T1000 (cell line): ENCODE measurements at regions not wholly inside any gene's neighbourhood (a gene's known extent, or its start where the extent isn't known, plus 50 kb on each side); places are given as distances from the start of the nearest gene placed in this dataset.

Experiments used
- DNase-seq: peaks from one replicate; lab custom pipeline; 2025; ENCODE audit warnings: mixed read lengths; lab: John Stamatoyannopoulos, UW

DNA sequence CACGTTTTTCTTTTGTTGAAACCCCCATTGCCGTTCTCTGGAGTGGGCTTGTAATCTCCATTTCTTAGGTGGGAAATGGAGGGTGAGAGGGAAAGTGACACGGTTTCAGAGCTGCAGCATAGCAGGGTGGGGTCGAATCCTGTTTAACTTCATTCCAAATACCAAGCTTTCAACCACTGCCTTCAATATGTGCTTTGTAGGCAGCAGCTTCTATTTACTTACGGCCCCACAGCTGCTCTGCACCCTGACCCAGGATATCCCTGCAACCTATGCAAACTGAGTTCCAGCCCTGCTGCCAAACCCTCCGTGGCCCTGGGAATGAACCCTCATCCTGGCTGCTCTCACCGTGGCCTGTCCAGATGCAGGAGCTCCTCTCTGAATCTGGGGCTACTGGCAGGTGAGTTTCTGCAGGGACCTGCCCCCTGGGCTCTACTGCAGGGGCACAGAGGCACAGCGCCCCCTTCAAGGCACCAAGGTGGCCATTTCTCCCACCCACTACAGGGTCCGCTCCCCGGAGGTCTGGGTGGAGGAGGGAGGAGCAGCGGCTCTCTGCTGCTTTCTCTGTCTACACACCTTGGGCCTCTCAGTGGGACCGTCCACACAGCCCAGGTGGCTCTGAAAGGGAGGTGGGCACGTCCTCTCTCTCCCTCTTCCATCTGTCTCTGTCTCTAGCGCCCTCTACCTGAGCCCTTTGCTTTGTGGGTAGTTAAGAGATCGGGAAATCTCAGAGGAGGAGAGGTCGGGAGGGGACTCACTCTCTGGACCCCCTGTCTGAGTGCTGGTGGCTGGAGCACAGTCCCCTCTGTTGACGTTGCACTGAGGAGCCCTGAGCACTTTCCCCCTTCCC is 279.1 kb downstream of the BRD1 start:
- DNase-seq: no peak

DNA sequence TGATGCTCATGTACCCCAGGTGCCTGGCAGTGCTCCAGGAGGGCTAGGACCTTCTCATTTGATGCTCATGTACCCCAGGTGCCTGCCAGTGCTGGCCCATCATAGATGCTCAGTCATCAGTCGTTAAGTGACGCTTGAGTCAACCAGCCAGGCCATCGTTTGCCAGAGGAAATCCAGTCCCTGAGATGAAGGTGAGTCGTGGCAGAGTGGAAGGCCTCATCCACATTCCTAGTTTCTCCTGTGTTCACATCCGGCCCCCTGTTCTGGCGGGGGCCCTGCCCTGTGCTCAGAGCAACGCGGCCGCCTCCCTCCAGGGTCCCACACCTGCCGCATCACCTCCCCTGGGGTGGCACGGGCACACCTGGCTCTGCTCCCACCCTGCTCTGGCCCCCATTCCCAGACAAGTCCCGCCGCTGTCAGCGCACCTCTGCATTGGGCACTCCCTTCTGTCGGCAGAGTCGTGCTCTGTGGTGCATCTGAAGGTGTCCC is 279.9 kb downstream of the BRD1 start:
- no peak for DNase-seq

DNA sequence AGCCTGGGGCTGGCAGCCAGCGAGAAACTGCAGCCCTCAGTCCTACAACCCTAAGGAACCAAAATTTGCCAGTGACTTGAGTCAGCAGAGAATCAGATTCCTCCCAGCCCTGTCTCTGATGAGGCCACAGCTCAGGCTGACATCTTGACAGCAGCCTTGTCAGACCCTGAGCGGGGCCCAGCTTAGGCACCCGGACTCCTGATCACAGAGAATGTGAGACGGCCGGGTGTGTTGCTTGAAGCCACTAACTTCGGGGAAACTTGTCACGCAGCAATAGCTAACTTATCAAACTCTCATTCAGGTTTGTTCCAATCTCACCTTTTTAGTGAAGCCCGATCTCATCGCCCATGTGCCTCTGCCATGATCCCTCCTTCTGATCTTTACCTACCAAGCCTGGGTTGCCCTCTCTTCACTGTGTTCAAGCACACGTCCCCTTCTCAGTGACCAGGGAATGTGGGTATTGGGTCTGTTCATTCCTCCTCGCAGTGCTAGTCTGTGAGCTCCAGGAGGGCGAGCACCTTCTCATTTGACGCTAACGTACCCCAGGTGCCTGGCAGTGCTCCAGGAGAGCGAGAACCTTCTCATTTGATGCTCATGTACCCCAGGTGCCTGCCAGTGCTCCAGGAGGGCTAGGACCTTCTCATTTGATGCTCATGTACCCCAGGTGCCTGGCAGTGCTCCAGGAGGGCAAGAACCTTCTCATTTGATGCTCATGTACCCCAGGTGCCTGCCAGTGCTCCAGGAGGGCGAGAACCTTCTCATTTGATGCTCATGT is 280.7 kb downstream of the BRD1 start:
- no peak for DNase-seq

DNA sequence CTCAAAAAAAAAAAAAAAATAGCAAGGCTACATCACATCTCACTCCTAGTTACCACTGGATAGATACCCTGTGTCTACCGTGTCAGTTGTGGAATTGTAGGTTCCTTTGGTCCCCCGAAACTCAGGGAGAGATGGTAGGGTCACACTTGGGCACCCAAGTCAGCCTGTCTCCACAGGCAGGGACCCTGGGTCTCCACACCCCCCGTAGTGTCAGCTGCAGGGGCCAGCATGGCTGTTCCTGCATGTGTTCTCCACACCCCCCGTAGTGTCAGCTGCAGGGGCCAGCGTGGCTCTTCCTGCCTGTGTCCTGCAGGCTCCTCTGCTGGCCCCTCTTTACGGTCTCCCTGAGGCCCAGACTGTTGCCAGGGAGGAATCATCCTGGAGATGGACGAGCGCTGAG is 282.1 kb downstream of the BRD1 start:
- DNase-seq: no peak

DNA sequence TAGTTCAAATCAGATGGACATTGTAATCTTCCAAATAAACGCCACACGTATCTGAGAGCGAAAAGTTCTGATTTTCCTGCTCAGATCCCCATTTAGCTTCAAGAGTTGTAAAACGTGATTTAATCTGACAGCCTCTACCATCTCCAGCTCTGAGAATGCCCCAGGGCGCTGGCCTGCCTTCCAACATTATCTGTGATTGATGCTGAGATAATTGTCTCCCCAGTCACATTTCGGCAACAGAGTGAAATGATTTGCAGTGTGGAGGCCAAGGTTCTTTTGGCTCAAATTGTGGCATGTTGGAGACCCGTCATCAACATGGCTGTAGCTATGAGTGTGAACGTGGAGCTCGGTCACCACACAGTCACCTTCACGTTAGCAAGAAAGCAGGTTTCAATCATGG is 283.4 kb downstream of the BRD1 start:
- DNase-seq: no peak

DNA sequence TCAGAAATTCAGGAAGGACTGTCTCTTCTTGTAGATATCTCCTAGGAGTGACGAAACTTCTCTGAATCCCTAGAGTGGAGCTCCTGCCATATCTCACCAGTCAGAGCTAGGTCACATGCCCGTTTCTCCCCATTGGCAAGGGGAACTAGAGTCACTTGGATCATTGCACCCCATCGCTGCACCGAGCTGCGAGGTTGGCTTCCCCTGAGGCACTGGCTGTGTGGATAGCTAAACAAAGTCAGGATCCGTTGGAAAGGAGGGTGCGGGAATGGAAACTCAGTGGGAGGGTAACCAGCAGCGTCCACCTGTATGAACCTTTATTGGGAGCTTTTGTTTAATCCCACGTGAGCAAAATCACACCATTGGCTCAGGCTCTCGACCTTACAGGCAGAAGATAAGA is 283.8 kb downstream of the BRD1 start:
- DNase-seq: no peak

DNA sequence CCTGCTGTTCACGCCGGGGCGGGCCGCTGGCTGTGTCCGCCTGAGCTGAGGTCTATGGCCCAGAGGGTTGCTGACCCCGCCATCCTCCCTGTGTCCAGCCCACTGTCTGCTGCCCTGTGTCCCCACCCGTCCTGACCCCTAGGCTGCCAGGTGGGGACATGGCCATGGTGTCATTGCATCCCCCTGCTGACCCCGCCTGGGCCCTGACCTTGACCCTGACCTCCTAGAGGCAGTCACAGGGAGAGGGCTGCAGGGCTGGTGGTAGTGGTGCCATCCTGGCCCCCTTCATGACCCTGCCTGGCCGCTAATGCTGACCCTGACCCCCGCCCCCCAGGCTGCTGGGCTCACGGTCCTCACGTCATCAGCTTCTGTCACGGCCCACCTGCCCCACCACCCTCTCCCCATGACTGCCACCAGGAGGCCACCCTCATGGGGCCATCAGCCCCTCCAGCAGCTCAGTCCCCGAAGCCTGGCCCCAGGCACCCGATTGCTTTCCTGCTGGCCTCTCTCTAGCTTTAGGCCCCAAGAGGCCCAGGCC is 285.9 kb downstream of the BRD1 start:
- no peak for DNase-seq

DNA sequence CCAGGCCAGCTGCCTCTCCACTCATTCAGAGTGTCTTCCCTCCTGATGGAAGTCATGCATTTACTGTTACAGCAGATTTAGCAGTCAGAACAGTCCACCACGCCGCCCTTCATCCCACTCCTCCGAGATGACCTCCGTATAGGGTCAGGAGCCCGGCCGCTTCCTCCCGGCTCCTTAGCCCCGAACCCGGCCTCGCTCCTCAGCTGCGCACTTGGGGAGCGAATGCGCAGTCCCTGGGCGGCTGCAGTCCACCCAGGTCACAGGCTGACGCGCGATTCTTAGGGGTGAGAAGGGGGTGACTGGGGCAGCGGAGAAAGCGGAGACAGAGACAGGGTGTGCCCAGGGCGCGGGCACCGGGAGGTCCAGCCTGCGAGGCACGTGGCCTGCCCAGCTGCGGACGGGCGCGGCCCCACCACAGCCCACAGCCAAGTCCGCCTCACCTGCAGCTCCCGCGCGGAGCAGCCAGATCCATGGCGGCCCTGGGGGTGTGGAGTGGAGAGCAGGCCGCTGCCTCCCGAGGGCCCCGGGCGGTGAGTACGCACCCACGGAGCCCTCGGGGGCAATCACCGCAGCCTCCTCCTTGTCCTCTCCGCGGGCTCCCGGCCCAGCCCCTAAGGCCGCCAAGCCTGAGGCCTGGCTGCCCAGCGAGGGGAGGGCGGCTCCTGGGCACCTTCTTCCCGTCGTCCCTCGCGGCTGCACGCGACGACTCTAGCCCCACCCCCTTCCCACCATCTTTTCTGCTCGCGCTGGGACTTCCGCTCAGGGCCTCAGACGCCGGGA is 286.6 kb downstream of the BRD1 start:
- no peak for DNase-seq

DNA sequence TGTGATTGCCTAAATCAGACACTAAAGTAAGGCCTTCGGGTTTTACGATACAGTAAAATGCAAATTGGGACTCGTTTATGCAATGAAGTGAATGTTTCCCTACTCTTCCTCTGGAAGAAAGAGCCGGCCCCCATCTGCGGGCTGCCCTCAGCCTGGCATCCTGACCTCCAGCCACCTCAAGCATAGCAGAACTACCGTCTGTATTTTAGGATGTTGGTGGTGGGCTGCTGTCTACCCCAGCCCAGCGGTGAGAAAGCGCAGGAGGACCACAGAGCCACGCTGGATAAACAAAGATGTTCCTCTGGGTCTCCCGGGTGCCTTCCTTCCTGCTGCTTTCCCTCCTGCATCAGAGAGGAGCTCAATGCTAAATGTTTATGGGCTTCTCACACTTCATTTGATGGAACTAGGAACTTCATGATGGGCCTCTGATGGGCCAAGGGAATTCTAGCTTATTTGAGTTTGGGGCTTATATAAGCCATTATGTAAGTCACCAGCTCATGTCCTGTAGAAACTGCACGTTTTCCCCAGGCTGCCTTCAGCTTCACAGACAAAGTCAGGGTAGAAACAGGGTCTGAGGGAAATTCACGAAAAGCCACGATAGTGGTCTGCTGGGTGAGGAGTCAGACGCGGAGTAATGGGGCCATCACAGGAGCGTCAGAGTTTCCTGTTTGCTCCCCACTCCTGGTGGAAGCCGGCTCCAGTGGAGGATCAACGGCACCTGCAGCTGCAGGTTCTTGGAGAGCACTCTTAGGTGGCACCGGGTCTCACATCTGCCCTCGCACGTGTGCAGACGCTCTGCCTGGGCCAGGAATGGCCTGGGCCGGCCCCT is 287.4 kb downstream of the BRD1 start:
- DNase-seq: no peak

DNA sequence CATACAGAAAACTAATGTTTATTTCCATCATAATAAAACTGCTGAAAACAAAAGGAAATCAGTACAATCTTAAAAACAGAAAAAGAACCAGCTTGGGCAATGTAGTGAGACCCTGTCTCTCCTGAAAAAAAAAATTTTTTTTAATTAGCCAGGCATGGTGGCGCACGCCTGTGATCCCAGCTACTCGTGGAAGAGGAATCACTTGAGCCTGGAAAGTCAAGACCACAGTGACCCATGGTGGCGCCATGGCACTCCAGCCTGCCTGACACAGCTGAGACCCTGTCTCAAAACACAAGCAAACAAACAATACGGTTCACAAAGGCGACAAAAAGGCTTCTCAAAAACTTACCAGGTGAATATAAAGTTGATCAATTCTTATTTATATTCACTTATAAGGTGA is 289.7 kb downstream of the BRD1 start:
- DNase-seq: no peak

DNA sequence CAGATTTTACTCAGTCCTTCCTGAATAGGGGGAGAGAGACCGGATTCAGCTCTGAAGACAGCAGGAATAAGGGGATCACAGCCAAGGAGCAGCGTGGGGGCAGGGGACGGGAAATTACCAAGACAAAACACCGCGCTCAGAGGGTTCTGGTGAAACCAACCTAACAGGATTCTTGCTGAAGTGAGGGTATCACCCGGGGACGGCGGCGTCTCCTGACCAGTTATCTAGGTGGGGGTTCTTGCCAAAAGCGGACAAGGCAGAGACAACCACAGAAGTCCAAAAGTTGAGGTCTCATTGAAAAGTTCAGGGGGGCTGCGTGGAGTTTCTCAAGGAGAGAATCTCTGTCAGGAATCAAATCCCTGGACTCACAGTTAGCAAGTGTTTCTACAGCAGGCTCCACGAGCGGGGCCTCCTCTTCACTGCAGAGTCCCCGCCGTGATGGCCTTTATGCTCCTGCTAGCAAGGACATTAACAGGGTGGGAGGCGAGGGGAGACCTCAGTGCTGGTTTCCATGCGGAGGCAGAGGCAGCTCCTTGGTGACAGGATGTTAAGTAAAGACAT is 291.0 kb downstream of the BRD1 start:
- DNase-seq: no peak

DNA sequence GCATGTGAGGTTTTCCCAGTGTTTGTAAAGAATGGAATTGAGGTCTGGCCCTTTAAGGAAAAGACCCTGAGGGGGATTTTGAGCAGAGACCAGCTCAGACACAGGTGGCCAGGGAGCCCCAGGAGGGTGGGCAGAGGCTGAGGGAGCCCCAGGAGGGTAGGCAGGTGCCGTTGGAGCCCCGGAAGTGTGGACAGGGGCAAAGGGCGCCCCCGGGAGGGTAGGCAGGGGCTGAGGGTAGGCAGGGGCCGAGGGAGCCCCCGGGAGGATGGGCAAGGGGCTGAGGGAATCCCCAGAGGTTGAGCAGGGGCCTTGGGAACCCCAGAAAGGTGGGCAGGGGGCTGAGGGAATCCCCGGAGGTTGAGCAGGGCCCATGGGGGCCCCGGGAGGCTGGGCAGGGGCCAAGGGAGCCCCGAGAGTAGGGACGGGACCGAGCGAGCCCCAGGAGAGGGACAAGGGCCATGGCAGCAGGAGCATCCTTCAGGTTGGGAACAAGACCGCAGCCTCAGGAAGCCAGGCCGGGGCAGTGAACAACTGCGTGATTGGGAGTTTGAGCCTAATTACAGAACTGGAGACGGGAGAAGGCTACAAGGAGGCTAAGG is 292.0 kb downstream of the BRD1 start:
- DNase-seq: no peak

DNA sequence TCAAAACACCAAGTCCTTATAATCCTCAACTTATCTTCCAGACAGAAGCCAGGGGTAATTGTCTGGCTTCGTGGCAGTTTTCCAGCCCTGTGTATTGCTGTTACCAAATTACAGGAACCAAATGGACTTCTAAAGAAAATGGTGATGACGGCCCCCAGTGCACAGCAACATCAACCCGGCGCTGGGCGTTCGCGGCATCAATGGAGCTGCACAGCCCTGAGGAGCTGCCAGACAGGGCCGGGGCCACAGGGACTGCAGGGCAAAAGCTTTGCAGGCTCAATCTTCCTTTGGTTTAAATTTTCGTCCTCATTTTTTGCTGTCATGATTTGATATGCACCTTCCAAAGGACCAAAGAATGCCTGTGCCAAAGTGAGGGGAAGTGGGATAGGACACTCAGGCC is 292.5 kb downstream of the BRD1 start:
- DNase-seq: no peak

DNA sequence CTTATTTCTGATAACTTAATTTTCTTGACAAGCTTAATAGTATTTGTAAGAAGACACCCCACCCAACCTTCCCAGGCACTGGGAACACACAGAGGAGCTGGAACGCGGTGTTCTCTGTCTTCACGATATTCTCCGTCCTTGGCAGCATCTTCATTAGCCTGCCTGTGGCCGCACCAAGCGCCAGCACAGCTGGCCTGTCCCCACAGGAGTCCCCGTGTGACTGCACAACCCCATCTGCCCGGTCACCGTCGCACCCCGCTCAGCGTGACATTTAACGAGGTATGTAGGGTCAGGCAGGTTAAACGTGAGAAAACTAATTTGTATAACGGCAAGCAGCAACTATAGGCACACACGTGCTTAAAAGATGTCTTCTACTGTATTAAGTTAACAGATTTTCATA is 293.3 kb downstream of the BRD1 start:
- DNase-seq: no peak

DNA sequence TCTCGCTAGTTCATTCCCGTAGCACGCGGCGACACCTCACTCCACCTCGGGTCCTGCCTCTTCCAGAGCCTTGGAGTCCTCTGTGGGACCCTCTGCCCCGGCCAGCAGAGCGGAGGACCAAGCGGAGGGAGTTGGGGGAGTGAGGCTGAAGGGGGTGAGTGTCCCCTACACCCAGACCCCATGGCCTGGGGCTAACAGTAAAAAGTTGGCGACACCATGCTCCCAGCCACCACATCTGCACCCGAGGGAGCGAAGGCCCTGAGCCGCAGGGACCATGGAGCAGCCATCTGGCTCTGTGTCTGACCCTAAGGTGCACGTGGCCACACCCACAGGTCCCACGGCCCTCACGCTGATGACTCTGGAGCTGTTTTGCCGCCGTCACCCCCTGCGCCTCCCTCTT is 293.8 kb downstream of the BRD1 start:
- no peak for DNase-seq

DNA sequence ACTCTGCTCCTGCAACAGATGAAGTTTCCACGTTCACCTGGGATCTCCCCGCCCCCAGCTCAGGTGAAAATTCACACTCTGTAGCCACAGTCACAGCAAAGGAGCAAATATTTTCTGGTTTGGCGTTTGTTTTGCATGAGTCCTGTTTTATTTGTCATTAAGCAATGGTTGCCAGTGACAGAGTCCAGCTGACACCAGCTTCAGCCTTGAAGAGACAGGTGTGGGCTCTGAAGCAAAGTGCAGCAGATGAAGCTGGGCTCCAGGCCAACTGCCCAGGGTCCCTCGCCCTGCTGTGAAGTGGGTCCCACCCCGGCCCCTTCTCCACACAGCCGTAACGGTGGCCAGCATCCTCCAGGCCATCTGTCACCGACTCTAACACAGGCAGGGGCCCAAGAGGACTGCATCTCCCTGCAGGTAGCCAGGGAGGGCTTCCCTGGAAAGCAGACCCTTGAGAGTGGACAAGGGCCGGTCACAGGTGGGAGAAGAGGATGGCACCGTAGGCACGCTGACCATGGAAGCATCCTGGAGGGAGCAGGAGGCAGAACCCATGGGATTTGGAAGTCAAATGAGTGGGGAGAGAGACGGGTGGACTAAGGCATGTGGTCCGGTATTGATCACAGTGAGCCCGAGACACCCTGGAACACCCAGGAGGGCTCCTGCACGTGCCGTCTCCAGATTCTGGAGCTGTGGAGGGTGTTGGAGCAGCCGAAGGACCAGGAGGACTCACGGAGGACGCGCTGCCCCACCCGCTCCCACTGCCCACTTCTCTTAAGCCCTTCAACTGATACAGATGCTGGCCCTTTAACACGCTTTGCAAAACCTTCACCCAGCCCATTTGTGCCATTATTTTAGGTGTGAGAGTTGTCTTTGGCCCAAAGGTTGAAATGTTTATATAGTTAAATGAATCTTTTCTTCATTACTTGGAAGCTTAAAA is 294.5 kb downstream of the BRD1 start:
- no peak for DNase-seq

DNA sequence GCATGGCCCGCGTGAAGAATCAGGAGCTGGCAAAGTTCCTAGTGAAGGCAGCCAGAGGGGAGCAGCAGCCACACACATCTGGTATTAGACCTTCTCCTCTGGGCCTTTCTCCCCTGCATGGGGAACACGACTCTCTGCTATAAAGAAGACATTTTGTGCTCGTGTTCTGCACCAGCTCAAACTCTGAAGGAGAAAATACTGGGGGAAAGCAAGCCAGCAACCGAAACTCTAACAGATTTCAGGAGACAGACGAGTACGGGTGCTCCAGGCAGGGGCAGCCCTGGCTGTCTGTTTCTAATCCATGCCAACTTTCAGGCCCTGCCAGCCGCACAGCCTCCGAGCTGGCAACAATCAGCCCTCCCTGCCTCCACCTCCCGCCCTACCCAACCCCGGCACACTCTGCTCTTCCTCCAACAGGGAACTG is 296.3 kb downstream of the BRD1 start:
- no peak for DNase-seq

DNA sequence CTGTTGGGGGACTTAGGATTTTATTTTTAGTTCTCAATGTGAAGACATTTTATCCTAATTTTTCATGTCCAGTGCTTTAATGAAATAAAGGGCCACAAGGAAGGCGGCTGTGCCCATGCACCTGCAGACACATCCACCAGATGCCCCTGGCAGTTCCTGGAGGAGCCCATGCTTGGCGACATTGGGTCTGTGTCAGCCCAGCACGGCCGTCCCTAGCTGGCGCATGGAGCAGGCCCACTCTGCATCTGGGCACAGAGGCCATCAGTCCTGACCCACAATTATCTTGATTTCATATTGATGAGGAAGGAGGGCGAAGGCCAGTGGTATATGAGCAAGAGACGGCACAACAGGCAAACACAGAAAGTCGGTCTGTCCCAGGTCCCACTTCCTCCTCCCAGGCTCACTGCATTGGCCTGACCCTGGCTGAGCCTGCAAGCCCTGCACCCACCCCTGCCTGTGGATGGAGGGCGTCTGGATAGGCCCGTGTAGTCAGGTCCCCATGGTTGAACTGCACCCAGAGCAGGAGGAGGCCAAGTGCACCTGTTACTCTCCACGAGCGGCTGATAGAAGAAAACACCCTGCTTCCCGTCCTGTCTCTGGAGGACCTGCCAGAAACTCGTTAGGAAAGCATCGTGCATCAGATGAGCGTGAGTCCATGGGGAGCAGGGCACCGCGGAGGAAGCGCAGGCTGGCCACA is 296.9 kb downstream of the BRD1 start:
- no peak for DNase-seq

DNA sequence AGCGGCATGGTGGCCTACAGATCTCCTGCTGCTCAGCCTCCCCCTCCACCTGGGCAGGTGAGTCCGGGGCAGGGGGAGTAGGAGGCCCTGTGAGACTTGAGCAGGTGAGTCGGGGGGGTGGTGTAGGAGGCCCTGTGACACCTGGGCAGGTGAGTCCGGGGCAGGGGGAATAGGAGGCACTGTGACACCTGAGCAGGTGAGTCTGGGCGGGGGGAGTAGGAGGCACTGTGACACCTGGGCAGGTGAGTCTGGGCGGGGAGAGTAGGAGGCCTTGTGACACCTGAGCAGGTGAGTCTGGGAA is 299.3 kb downstream of the BRD1 start:
- DNase-seq: no peak
